CD4-positive, CD25-positive, alpha-beta regulatory T cell (primary cell): ENCODE measurements at regions not wholly inside any gene's neighbourhood (a gene's known extent, or its start where the extent isn't known, plus 50 kb on each side); places are given as distances from the start of the nearest gene placed in this dataset.
A peak's percentile ranks its signal among the peaks of the same experiment; 100 is the strongest.
"Not testable (repeated sequence)": the region's sequence is repeated elsewhere in the genome, so short reads cannot be mapped to it uniquely, and the experiment has no call there.

ENCODE experiments used
- ATAC-seq, 2 donors: fragments of 150-1000 bp; cut with Tn5 transposase; one replicate each; pipeline ENCODE4 v1.10.0; 2021; ENCODE audit warnings: low read depth in 2 of 2, moderate number of reproducible peaks in 2 of 2, moderate library complexity in 1 of 2
- DNase-seq, 3 donors: peaks; one replicate each; pipeline versions ENCODE4 v3.0.0 to v3.0.0-alpha.2; 2012 to 2022; ENCODE audit warnings: mixed read lengths in 1 of 3
- H3K27ac ChIP-seq: one replicate; pipeline ENCODE4 v1.7.0; 2013; ENCODE audit warnings: mild to moderate bottlenecking, low read length; ENCODE audit not compliant: insufficient read depth, poor library complexity, severe bottlenecking
- H3K27me3 ChIP-seq: one replicate; pipeline ENCODE4 v1.7.0; 2013; ENCODE audit warnings: low read length; ENCODE audit not compliant: control insufficient read depth, insufficient read depth
- H3K36me3 ChIP-seq: one replicate; pipeline ENCODE4 v1.7.0; 2013; ENCODE audit warnings: mild to moderate bottlenecking, low read length, moderate library complexity; ENCODE audit not compliant: control insufficient read depth, insufficient read depth
- H3K4me1 ChIP-seq: 2 replicates; pipeline ENCODE4 v1.7.0; 2013; ENCODE audit warnings: mild to moderate bottlenecking, low read length; ENCODE audit not compliant: insufficient read depth, control insufficient read depth, poor library complexity, severe bottlenecking
- H3K4me3 ChIP-seq: one replicate; pipeline ENCODE4 v1.7.0; 2013; ENCODE audit warnings: low read depth, mild to moderate bottlenecking, low read length, moderate library complexity
- H3K9me3 ChIP-seq, 2 experiments: 1 replicate in 1 of 2; 2 replicates in 1 of 2; pipeline ENCODE4 v1.7.0; 2013; ENCODE audit warnings: low read length in 2 of 2, mild to moderate bottlenecking in 1 of 2, moderate library complexity in 1 of 2; ENCODE audit not compliant: control insufficient read depth in 2 of 2
- H3K27ac Mint-ChIP-seq, 3 donors: one replicate each; pipeline ENCODE4 v1.8.0; 2020 to 2022; ENCODE audit warnings: mild to moderate bottlenecking in 3 of 3, mixed read lengths in 3 of 3, moderate library complexity in 2 of 3
- H3K27me3 Mint-ChIP-seq: one replicate; pipeline ENCODE4 v1.8.0; 2022; ENCODE audit warnings: mild to moderate bottlenecking, mixed read lengths
- H3K36me3 Mint-ChIP-seq: one replicate; pipeline ENCODE4 v1.8.0; 2020; ENCODE audit warnings: mixed read lengths
- H3K4me1 Mint-ChIP-seq, 4 donors: one replicate each; pipeline ENCODE4 v1.8.0; 2020 to 2022; ENCODE audit warnings: mixed read lengths in 4 of 4, mild to moderate bottlenecking in 1 of 4
- H3K4me3 Mint-ChIP-seq, 4 donors: one replicate each; pipeline ENCODE4 v1.8.0; 2020 to 2022; ENCODE audit warnings: mild to moderate bottlenecking in 4 of 4, mixed read lengths in 4 of 4, moderate library complexity in 3 of 4
- H3K9me3 Mint-ChIP-seq, 7 donors: one replicate each; pipeline ENCODE4 v1.8.0; 2020 to 2022; ENCODE audit warnings: mixed read lengths in 7 of 7, mild to moderate bottlenecking in 3 of 7, moderate library complexity in 2 of 7

GRCh38 chr2:204407204-204408014 lies 137.9 kb upstream of the PARD3B start:
- Mint-ChIP-seq H3K9me3 (peaks cover 0 to 9% (median 3%) of the 10 kb centered on the region in 7 donors), H3K4me1 (no peaks in the 10 kb centered on the region), H3K27ac (no peak overlapping the region), H3K27me3 (peaks cover 4% of the 10 kb centered on the region), H3K4me3 (no peak overlapping the region), H3K36me3 (no peaks in the 10 kb centered on the region)
- Histone ChIP-seq H3K27me3 (peaks cover 3% of the 10 kb centered on the region), H3K4me1 (no peaks in the 10 kb centered on the region), H3K9me3 (no peaks in the 10 kb centered on the region), H3K4me3 (no peak overlapping the region), H3K27ac (no peak overlapping the region), H3K36me3 (no peaks in the 10 kb centered on the region)
- ATAC-seq (no peak), DNase-seq (no peak)

DNA sequence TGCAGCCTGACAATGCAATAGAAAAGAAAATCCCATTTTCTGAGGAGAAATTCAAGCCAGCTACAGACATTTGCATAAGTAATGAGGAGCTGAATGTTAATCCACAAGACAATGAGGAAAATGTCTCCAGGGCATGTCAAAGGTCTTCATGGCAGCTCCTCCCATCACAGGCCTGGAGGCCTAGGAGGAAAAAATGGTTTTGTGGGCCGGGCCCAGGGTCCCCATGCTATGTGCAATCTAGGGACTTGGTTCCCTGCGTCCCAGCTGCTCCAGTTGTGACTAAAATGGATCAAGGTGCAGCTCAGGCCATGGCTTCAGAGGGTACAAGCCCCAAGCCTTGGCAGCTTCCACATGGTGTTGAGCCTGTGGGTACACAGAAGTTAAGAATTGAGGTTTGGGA lies 132.5 kb upstream of the PARD3B start:
- H3K4me1 ChIP-seq, H3K27me3 Mint-ChIP-seq, DNase-seq, ATAC-seq, H3K27ac Mint-ChIP-seq, H3K27ac ChIP-seq, H3K27me3 ChIP-seq, H3K9me3 ChIP-seq, H3K4me1 Mint-ChIP-seq, H3K36me3 Mint-ChIP-seq, H3K36me3 ChIP-seq, H3K4me3 ChIP-seq: not testable (repeated sequence)
- peak overlapping the region in 1 of 4 donors; percentile 27 for H3K4me3 Mint-ChIP-seq
- H3K9me3 Mint-ChIP-seq: peaks cover 0 to 17% (median 9%) of the 10 kb centered on the region in 7 donors

GRCh38 chr2:204415406-204416181 lies 129.7 kb upstream of the PARD3B start:
- H3K27me3 Mint-ChIP-seq: peaks cover 3% of the 10 kb centered on the region
- Histone ChIP-seq H3K27me3 (peaks cover 3% of the 10 kb centered on the region), H3K4me1 (no peaks in the 10 kb centered on the region), H3K9me3 (no peaks in the 10 kb centered on the region), H3K27ac (no peak overlapping the region), H3K36me3 (no peaks in the 10 kb centered on the region), H3K4me3 (no peak overlapping the region)
- no peak overlapping the region for H3K4me3 Mint-ChIP-seq
- H3K4me1 Mint-ChIP-seq: no peaks in the 10 kb centered on the region
- peaks cover 0 to 17% (median 7%) of the 10 kb centered on the region in 7 donors for H3K9me3 Mint-ChIP-seq
- DNase-seq (no peak), ATAC-seq (no peak)
- H3K27ac Mint-ChIP-seq: no peak overlapping the region
- no peaks in the 10 kb centered on the region for H3K36me3 Mint-ChIP-seq

DNA sequence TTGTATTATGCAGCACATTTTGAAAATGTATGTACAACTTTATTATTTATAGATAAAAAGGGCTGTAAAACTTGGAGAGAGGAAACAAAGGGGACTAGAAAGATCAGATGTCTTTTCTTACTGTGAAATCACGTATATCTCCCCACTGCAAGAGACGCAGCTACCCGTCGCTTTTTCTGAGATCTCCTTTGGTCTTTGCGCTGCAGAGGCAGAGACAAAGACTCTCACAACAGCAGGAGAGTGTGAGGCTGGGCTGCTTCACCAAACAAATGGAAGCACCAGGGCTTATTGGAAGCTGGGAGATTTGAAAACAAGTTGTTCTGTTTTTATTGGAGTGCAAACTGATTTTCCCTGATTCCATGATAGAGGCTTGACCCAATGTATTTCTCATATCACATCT lies 129.0 kb upstream of the PARD3B start:
- ATAC-seq: no peak
- Mint-ChIP-seq H3K4me3 (no peak overlapping the region), H3K4me1 (no peaks in the 10 kb centered on the region)

DNA sequence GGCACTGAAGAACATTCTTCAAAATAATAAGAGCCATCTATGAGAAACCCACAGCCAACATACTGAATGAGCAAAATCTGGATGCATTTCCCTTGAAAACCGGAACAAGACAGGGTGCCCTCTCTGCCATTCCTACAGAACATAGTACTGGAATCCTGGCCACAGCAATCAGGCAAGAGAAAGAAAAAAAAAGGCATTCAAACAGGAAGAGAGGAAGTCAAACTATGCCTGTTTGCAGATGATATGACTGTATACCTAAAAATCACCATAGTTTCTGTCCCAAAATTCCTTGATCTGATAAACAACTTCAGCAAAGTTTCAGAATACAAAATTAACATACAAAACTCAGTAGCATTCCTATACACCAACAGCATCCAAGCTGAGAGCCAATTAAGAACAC lies 119.5 kb upstream of the PARD3B start:
- no peak for DNase-seq
- H3K9me3 Mint-ChIP-seq: peaks cover 0 to 14% (median 2%) of the 10 kb centered on the region in 7 donors
- H3K27me3 Mint-ChIP-seq: peaks cover 4% of the 10 kb centered on the region
- Histone ChIP-seq H3K27me3 (no peaks in the 10 kb centered on the region), H3K4me1 (no peaks in the 10 kb centered on the region), H3K4me3 (no peak overlapping the region), H3K36me3 (no peaks in the 10 kb centered on the region), H3K9me3 (no peaks in the 10 kb centered on the region), H3K27ac (no peak overlapping the region)
- no peak for ATAC-seq
- H3K36me3 Mint-ChIP-seq: no peaks in the 10 kb centered on the region
- H3K27ac Mint-ChIP-seq: no peak overlapping the region
- H3K4me1 Mint-ChIP-seq: no peaks in the 10 kb centered on the region
- no peak overlapping the region for H3K4me3 Mint-ChIP-seq

More for the DNA sequence above, 129.0 kb upstream of the PARD3B start:
- Histone ChIP-seq H3K27me3 (peaks cover 3% of the 10 kb centered on the region), H3K4me1 (no peaks in the 10 kb centered on the region), H3K9me3 (no peaks in the 10 kb centered on the region), H3K27ac (no peak overlapping the region), H3K36me3 (no peaks in the 10 kb centered on the region), H3K4me3 (no peak overlapping the region)
- no peak overlapping the region for H3K27ac Mint-ChIP-seq
- no peaks in the 10 kb centered on the region for H3K27me3 Mint-ChIP-seq
- H3K9me3 Mint-ChIP-seq: peaks cover 0 to 17% (median 7%) of the 10 kb centered on the region in 7 donors
- no peaks in the 10 kb centered on the region for H3K36me3 Mint-ChIP-seq
- no peak for DNase-seq

DNA sequence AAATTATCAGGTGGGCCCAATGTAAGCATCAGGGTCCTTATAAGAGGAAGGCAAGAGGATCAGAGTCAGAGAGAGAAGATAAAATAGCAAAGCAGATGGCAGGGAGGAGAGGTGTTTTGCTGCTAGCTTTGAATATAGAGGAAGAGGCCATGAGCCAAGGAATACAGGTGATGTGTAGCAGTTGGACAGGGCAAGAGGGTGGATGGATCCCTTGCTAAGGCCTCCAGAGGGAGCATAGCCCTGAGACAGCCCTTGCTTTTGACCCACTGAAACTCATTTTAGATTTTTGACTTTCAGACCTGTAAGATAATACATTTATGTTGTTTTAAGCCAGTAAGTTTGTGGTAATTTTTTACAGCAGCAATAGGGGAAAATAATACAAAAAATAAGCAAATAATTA lies 116.6 kb upstream of the PARD3B start:
- H3K4me1 Mint-ChIP-seq: no peaks in the 10 kb centered on the region
- no peaks in the 10 kb centered on the region for H3K36me3 Mint-ChIP-seq
- Histone ChIP-seq H3K4me3 (no peak overlapping the region), H3K36me3 (no peaks in the 10 kb centered on the region), H3K27me3 (no peaks in the 10 kb centered on the region), H3K27ac (no peak overlapping the region), H3K9me3 (peaks cover 0 to 3% of the 10 kb centered on the region in 2 experiments), H3K4me1 (no peaks in the 10 kb centered on the region)
- ATAC-seq (no peak), DNase-seq (no peak)
- peaks cover 0 to 16% (median 7%) of the 10 kb centered on the region in 7 donors for H3K9me3 Mint-ChIP-seq
- H3K4me3 Mint-ChIP-seq: no peak overlapping the region
- H3K27me3 Mint-ChIP-seq: peaks cover 4% of the 10 kb centered on the region
- no peak overlapping the region for H3K27ac Mint-ChIP-seq

- Mint-ChIP-seq H3K9me3 (peaks cover 0 to 16% (median 7%) of the 10 kb centered on the region in 7 donors), H3K27me3 (no peaks in the 10 kb centered on the region), H3K27ac (no peak overlapping the region), H3K36me3 (no peaks in the 10 kb centered on the region), H3K4me1 (no peaks in the 10 kb centered on the region), H3K4me3 (no peak overlapping the region)
- Histone ChIP-seq H3K4me1 (no peaks in the 10 kb centered on the region), H3K27me3 (peaks cover 2% of the 10 kb centered on the region), H3K9me3 (peaks cover 0 to 3% of the 10 kb centered on the region in 2 experiments), H3K4me3 (no peak overlapping the region), H3K27ac (no peak overlapping the region), H3K36me3 (no peaks in the 10 kb centered on the region)
- DNase-seq: no peak
- ATAC-seq: no peak
These were observed 113.7 kb upstream of the PARD3B start for GRCh38 chr2:204431529-204431928.
